CD4-positive, alpha-beta T cell treated with Interleukin-4 for 1 hour (primary cell): ENCODE measurements at regions not wholly inside any gene's neighbourhood (a gene's known extent, or its start where the extent isn't known, plus 50 kb on each side); places are given as distances from the start of the nearest gene placed in this dataset.
A peak's percentile ranks its signal among the peaks of the same experiment; 100 is the strongest.
"Not testable (repeated sequence)": the region's sequence is repeated elsewhere in the genome, so short reads cannot be mapped to it uniquely, and the experiment has no call there.

Source experiments
- DNase-seq, 2 donors: peaks; one replicate each; pipeline ENCODE4 v3.0.0-alpha.2; 2020 to 2022

DNA sequence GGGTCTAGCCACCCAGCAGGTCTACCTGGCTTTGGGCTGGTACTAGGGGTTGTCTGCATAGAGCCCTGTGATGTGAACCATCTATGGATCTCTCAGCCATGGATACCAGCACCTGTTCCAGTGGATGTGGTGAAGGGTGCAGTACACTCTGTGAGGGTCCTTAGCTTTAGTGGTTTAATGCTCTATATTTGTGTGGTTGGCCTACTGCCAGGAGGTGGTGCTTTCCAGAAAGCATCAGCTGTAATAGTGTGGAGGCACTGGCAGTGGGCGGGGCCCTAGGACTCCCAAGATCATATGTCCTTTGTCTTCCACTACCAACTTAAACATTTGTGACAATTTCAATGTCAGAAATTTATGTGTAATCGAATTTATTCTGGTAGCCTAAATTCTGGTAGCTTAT is 1065.1 kb downstream of the RPIA start:
- DNase-seq: not testable (repeated sequence)

DNA sequence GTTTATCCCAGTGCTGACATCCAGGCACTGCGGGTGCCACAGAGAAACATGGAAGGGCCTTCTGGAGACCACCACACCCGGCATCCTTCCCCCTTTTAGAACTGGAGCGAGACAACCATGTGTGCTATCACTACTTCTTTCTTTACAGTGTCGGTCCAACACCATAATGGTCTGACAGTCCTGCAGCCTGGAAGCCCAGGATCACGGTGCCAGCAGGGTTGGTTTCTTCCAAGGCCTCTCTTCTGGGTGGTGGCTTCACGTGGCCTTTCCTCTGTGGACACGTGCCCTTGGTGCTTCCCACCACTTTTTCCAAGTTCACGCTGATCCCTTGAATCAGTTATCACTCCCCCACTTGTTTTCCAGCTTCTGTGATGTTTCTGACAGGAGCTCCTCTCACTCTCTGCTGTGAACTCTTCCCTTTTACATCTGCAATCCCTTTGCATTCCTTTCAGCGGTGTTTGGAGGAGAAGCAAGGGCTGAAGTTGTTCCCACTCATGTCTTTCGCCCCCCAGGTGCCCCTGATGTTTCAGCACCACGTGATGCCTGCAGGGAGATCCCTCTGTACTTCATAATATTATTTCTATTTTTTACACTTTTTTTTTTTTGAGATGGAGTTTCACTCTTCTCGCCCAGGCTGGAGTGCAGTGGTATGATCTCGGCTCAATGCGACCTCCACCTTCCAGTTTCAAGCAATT is 1067.0 kb downstream of the RPIA start:
- DNase-seq: not testable (repeated sequence)

DNA sequence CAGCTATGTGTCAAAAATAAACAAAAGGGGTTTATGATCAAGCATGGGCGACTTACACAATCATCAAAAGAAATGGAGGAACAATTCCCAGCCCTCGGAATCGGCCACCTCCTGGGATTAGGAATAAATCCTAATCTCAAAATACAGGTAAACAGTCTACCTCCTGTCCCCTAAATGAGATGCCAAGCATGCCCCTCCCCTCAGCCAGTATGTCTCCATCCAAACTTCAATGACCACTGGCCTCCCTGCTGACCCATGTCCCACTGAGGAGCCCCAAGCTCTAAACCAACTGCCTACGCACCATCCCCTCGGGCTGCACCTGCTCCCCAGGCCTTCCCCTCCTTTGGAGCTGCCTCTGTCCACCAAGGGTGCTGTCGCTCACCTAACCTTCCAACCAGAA is 1069.3 kb downstream of the RPIA start:
- DNase-seq: not testable (repeated sequence)

DNA sequence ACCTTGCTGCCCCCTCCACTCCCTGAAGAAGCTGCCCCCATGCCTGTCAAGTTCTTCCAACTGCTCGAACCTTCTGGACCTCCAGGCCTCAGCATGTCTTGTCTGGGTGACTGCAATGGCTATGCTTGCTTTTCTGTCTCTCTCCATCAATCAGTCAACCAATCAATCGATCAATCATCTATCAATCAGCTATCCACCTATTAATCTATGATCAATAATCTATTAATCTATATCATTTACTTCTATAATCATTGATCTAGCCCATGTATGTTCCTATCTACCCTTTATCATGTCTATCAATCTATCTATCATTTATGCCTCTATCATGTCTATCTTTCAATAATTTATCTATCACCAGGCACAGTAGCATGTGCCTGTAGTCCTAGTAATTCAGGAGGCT is 1069.7 kb downstream of the RPIA start:
- not testable (repeated sequence) for DNase-seq

DNA sequence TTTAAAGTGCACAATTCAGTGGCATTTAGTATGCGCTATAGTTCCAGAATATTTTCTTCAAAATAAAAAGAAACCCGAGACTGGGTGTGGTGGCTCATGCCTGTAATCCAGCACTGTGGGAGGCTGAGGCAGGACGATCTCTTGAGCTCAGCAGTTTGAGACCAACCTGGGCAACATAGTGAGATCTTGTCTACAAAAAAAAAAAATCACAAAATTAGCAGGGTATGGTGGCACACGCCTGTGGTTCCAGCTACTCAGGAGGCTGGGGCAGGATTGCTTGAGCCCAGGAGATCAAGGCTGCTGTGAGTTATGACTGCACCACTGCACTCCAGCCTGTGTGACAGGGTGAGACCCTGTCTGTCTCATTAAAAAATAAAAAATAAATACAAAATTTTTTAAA is 1070.4 kb downstream of the RPIA start:
- DNase-seq: not testable (repeated sequence)

DNA sequence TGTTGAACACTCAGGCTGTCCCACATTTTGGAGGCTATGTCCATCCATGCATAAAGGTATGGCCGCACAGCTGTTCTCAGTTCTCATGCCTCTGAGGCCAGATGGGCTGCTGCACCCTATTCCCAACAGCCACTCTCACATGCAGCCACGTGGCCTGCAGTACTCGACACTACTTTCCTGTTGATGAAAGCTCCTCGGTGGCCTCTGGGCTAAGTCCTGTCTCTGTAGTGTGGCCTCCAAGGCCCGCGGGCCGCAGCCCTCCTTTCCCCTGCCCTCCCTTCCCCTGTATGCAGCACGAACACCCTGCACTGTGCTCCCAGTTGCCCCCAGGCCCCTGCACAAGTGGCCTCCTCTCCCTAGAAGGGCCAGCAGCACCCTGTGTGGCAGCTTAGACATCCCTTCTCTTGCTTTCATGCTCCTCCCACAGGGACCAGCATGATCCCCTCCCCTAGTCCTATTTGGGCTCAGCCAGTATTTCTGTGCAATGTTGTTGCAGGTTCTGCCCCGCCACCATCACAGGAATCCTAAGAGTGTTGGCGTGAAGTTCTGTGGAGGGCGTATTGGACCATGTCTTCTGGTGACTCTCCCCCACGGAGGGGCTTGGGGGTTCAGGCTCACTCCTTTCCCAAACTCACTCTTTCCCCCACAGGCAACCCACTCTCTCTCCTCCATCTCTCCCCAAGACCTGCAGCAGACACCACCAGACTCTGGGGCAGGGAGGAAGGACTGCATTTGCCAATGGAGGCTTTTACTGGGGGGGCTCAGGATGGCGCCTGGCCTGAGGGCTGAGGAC is 1071.2 kb downstream of the RPIA start:
- not testable (repeated sequence) for DNase-seq

DNA sequence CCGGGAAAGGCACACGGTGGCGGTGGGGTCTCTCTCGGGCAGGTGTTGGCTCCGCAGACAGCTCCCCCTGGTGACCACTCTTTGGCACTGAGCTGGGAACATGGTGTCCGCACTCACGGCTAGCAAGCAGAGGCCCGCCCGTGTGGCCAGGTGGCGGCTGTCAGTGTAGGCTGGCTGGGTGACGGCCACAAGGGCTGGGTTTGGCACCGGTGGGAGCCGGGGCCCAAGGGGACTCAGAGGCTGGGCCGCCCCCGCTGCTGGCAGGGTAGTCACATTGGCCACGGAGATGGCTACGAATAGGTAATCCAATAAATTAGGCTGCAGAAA is 1071.7 kb downstream of the RPIA start:
- no peak for DNase-seq

DNA sequence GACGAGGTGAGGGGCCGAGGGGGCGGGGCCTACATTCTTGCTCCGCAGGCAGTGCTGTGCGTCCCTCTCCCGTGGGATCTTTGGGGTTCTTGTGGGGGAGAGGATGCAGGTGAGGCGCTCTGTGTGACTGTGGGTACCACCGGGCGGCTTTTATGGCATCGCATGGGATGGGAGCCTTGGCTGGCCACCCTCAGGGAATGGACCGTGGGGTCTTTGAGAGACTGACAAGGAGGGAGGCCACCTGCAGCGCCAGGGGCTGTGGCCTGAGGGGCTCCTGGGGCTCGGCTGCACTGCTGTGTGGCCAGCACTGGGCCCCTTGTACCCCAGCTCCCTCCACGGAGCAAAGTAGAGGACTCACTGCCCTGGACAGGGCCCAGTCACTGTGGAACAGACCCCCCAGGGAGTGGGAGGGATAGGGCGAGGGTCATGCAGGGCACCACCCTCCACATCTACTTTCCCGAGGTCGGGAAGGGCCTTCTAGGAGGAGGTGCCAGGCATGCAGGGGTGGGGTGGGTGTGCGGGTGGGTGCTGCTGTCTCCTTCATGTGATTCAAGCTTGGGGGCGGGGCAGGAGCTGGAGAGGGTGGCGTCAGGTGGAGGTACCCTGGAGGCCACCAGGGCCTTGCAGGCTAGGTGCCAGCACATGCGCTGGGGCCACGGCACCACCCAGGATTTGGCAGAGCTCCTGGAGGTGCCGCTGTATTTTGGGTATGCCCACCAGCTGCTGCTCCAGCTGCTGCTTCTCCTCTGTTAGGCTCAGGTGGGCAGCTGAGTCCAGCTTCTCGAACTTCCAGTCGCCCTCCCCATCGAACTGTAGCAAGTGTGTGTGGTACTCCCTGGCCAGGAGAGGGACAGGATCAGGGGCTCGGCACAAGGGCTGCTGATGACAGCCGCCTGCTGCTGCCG is 1072.4 kb downstream of the RPIA start:
- DNase-seq: peak in 1 of 2 donors; percentile 12

DNA sequence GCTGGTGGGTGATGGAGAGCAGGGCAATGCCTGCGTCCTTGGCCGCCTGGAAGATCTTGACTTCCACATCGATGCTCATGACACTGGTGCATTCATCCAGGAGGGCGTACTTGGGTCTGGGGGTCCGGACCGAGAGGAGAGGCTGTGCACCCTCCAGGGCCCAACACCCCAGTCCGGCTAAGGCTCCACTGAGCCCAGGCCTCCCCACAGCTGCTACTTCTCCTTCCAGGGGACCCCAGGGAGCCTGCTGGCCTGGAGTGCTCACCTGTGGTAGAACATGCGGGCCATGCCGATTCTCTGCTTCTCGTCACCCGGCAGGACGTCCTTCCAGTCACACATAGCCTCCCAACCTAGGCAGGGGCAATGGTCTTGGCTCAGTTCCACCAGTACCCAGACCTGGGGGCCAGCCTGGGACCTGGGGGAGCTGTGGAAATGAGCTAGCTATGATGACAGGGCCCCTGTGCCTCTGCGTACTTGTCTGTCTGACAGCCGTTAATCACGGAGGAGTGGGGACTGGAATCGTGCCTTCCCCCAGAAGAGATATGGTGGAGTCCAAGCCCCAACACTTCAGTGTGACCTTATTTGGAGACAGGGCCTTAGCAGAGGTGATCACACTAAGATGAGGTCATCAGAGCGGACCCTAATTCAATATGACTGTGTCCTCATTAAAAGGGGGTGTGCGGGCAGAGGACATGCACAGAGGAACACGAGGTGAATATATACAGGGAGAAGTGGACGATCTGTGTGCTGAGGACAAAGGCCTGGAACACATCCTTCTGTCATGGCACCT is 1073.3 kb downstream of the RPIA start:
- not testable (repeated sequence) for DNase-seq

DNA sequence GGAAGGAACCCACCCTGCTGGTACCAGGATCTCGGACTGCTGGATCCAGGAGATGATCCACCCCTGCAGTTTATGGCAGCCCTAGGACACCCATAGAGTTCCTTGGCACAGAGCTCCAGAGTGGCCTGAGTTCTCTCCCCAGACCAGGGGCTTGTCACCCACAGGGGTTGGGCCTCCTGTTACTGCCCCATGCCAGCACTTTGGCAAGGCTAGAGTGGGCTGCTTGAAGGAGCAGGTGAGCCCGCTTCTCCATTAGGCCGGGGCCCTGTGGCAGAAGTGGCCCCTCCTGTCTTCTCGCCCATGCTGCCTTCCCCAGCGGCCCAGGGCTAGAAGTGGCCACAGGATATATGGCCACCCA is 1073.9 kb downstream of the RPIA start:
- not testable (repeated sequence) for DNase-seq

DNA sequence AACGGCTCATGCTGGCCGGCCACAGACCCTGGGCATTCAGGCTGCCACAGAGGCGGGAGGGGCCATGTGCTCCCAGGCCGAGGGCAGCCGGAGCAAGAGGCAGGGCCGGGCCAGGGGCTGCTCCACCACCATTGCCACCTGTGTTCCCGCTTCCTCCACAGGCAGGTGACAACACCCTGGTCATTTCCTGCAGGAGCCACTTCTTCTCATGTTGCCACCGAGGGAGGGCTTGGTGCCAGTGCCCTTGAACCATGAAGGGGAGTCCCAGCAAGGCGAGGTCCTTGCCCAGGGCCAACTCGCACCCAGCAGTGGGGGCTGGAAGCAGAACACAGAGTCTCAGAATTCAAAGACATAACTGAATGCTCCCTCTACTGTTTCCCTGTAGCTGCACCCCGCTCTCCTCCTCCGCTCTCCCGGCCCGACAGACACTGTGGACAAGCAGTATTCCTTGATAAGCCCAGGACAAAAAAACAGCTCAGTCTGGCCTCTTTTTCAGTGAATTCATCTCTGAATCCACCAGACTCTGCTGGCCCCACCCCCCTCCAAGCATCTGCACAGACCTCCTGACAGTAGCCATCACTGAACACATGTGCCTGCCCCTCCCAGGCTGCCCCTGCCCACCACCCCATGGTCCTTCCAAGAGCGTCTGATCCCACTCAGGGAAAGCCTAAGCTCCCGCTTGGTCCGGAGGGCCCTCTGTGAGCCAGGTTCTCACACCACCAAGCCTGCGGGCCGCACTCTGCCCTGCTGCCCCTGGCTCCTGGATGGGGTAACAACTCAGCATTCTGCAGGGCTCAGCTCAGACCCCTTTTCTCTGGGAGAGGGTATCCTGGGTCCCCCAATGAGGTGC is 1074.9 kb downstream of the RPIA start:
- not testable (repeated sequence) for DNase-seq

DNA sequence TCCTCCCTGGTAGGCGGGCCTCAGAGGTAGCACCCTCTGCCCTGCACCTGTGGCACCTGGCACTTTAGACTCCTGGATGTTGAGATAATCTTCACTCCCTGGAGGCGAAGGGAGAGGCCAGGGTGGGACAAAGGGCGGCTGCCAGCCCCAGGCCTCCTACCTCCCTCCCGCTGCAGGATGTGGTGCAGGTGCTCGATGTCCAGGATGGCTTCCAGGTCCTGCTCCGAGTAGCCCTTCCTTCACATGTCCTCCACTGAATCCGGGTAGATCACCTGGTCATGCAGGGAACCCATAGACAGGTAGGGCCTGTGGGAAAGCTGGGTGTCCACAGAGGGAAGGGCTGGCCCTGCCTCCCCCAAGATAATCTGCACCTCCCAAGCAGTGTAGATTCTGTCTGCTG is 1075.6 kb downstream of the RPIA start:
- not testable (repeated sequence) for DNase-seq

DNA sequence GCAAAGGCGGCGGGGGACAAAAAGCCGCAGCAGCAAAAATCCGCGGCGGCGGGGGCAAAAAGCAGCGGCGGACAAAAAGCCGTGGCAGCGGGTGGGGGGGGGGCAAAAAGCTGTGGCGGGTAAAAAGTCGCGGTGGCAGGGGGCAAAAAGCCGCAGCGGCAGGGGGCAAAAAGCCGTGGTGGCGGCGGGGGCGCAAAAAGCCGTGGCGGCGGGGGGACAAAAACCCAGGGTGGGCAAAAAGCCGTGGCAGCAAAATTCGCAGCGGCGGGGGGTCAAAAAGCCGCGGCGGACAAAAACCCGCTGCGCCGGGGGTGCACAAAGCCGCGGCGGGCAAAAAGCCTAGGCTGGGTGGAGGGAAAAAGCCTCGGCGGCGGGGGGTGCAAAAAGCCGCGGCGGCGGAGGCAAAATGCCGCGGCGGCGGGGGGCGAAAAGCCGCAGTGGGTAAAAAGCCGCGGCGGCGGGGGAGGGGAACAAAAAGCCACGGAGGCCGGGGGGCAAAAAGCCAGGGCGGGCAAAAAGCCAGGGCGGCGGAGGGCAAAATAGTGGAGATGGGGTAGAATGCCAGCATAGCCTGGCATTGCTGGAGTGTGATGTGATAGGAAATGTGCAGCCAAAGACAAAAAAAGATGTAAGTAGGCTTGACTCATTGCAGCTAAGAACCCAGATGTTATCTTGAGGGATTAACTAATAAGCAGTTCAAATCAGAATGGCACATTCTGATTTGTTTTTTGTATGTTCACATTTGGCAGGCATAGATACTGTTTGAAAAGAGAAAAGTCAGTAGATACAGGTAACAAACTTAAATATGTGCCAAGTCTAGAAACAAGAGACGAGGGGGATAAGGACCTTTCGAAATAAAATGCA is 1076.3 kb downstream of the RPIA start:
- DNase-seq: no peak

DNA sequence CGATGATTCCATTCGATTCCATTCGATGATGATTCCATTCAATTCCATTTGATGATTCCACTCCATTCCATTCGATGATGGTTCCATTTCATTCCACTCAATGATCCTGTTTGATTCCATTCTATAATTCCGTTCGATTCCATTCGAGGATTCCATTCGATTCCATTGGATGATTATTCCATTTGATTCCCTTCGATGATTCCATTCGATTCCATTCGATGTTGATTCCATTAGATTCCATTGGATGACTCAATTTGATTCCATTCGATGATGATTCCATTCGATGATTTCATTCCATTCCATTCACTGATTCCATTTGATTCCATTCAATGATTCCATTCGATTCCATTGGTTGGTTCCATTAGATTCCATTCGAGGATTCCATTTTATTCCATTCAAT is 1084.4 kb downstream of the RPIA start:
- no peak for DNase-seq

DNA sequence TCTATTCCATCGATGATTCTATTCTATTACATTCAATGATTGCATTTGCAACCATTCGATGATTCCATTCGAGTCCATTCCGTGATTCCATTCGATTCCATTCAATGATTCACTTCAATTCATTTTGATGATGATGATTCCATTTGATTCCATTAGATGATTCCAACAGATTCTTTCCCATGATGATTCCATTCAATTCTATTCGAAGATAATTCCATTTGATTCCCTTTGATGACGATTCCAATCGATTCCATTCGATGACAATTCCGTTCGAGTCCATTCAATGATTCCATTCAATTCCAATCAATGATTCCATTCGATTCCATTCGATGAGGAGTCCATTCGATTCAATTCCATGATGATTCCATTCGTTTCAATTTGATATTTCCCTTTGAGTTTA is 1088.8 kb downstream of the RPIA start:
- DNase-seq: no peak

DNA sequence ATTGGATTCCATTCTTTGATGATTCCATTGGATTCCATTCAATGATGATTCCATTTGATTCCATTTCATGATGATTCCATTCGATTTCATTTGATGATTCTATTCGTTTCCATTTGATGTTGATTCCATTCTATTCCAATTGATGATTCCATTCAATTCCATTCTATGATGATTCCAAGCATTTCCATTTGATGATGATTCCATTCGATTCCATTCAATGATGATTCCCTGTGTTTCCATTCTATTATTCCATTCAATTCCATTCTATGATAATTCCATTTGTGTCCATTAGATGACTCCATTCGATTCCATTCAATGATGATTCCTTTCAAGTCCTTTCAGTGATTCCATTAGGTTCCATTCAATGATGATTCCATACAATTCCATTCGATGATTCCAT is 1090.5 kb downstream of the RPIA start:
- DNase-seq: no peak

DNA sequence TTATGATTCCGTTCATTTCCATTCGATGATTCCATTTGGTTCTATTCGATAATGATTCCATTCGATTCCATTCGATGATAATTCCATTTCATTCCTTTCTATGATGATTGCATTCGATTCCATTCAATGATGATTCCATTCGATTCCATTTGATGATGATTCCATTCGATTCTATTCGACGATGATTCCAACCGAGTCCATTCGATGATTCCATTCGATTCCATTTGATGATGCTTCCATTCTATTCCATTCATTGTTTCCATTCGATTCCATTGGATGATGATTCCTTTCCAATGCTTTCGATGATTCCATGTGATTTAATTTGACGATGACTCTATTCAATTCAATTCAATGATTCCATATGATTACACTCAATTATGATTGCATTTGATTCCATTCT is 1093.5 kb downstream of the RPIA start:
- DNase-seq: no peak

DNA sequence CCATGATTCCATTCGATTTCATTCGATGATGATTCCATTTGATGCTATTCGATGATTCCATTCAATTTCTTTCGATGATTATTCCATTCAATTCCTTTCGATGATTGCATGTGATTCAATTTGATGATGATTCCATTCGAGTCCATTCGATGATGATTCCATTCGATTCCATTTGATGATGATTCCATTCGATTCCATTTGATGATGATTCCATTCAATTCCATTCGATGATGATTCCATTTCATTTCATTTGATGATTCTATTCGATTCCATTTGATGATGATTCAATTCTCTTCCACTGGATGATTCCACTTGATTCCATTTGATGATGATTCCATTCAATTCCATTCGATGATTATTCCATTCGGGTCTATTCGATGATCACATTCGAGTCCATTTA is 1094.1 kb downstream of the RPIA start:
- DNase-seq: not testable (repeated sequence)

DNA sequence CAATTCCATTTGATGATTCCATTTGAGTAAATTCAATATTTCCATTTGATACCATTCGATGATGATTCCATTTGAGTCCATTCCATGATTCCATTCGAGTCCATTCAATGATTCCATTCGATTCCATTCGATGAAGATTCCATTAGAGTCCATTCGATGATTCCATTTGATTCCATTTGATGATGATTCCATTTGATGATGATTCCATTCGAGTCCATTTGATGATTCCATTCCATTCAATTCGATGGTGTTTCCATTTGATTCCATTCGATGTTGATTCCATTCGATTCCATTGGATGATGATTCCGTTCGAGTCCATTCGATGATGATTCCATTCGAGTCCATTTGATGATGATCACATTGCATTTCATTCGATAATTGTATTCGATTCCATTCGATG is 1095.2 kb downstream of the RPIA start:
- DNase-seq: not testable (repeated sequence)

DNA sequence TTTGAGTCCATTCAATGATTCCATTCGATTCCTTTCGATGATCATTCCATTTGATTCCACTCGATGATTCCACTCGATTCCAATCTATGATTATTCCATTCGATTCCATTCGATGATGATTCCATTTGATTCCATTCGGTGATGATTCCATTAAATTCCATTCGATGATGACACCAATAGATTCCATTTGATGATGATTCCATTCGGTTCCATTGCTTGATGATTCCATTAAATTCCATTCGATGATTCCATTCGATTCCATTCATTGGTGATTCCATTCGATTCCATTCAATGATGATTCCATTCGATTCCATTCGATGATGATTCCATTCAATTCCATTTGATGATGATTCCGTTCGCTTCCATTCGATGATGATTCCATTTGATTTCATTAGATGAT is 1104.1 kb downstream of the RPIA start:
- not testable (repeated sequence) for DNase-seq
